Endothelial cell of umbilical vein (primary cell): ENCODE measurements at regions not wholly inside any gene's neighbourhood (a gene's known extent, or its start where the extent isn't known, plus 50 kb on each side); places are given as distances from the start of the nearest gene placed in this dataset.
"Not testable (repeated sequence)": the region's sequence is repeated elsewhere in the genome, so short reads cannot be mapped to it uniquely, and the experiment has no call there.

Experiments
- BruUV-seq: library from RNA; stranded (reverse); fragments of 400-500 nt; replicated peaks from 2 replicates; lab custom pipeline; 2021; lab: Mats Ljungman, UMichigan
- CTCF ChIA-PET: fragments of 300-600, 350-600 bp; sonication (Branson Sonifier 250); formaldehyde crosslinking; loops from one replicate; lab custom pipeline; 2021; ENCODE audit warnings: antibody characterized with exemption, inconsistent platforms; lab: Charles Lee
- POLR2A ChIA-PET: fragments of 300-600, 350-600 bp; sonication (Branson Sonifier 250); formaldehyde crosslinking; loops from one replicate; lab custom pipeline; 2021; ENCODE audit warnings: antibody characterized with exemption, inconsistent platforms; lab: Charles Lee
- DNase-seq: peaks from one replicate; pipeline ENCODE4 v3.0.0-alpha.2; 2011; ENCODE audit warnings: low read depth, low spot score
- FAIRE-seq: peaks from 2 replicates; lab custom pipeline; 2011; peaks lifted over from hg19 to GRCh38; lab: Jason Lieb, UNC
- H2AFZ ChIP-seq: 2 replicates; pipeline ENCODE4 v1.6.0; 2012; ENCODE audit warnings: low read depth, low read length, control low read depth, inconsistent platforms
- H3K27ac ChIP-seq: 2 replicates; pipeline ENCODE4 v1.5.1; 2011; ENCODE audit warnings: low read depth, mild to moderate bottlenecking, control low read depth, low read length, moderate library complexity; ENCODE audit not compliant: insufficient read depth
- H3K27me3 ChIP-seq, 2 experiments: 2 replicates each; pipeline versions ENCODE4 v1.6.0 to v1.6.1; 2011; ENCODE audit warnings: low read length in 2 of 2, mixed read lengths in 1 of 2; ENCODE audit not compliant: control insufficient read depth in 2 of 2, insufficient read depth in 2 of 2
- H3K36me3 ChIP-seq, 2 experiments: 2 replicates in 1 of 2; 3 replicates in 1 of 2; pipeline ENCODE4 v1.5.1; 2011; ENCODE audit warnings: low read length in 2 of 2, mild to moderate bottlenecking in 1 of 2, moderate library complexity in 1 of 2; ENCODE audit not compliant: control insufficient read depth in 2 of 2, insufficient read depth in 2 of 2; ENCODE audit errors: extremely low read depth in 1 of 2
- H3K4me1 ChIP-seq: 3 replicates; pipeline ENCODE4 v1.5.1; 2011; ENCODE audit warnings: mild to moderate bottlenecking, low read length; ENCODE audit not compliant: control insufficient read depth, insufficient read depth; ENCODE audit errors: extremely low read depth
- H3K4me2 ChIP-seq: 2 replicates; pipeline ENCODE4 v1.6.1; 2011; ENCODE audit warnings: low read length, control low read depth, mixed read lengths; ENCODE audit not compliant: insufficient read depth
- H3K4me3 ChIP-seq, 3 experiments: fragments of 200-600 bp in 1 of 3; sonication (generic), shearing (Covaris generic) in 1 of 3; replicated peaks in 1 of 3; 2 replicates each; pipeline ENCODE4 v1.5.1; 2011 to 2016; ENCODE audit warnings: control low read depth in 3 of 3, low read length in 3 of 3, mild to moderate bottlenecking in 2 of 3, inconsistent platforms in 1 of 3, low read depth in 1 of 3, moderate library complexity in 1 of 3; ENCODE audit not compliant: insufficient read depth in 1 of 3
- H3K79me2 ChIP-seq: 2 replicates; pipeline ENCODE4 v1.6.0; 2012; ENCODE audit warnings: low read length, inconsistent platforms; ENCODE audit not compliant: control insufficient read depth, insufficient read depth
- H3K9ac ChIP-seq: replicated peaks from 2 replicates; pipeline ENCODE3; 2011; ENCODE audit warnings: low read length, control low read depth; ENCODE audit not compliant: insufficient read depth; ENCODE audit errors: extremely low read depth
- H3K9me1 ChIP-seq: replicated peaks from 3 replicates; pipeline ENCODE4 v1.6.0; 2011; ENCODE audit warnings: mild to moderate bottlenecking, low read length; ENCODE audit not compliant: control insufficient read depth, insufficient read depth; ENCODE audit errors: extremely low read depth
- H3K9me3 ChIP-seq: replicated peaks from 2 replicates; pipeline ENCODE4 v1.5.1; 2012; ENCODE audit warnings: low read length, inconsistent platforms; ENCODE audit not compliant: control insufficient read depth, insufficient read depth
- H4K20me1 ChIP-seq: replicated peaks from 2 replicates; pipeline ENCODE3; 2011; ENCODE audit warnings: mild to moderate bottlenecking, low read length; ENCODE audit not compliant: control insufficient read depth, insufficient read depth; ENCODE audit errors: extremely low read depth
- EZH2 ChIP-seq: IDR thresholded peaks from 2 replicates; pipeline ENCODE4 v1.6.1; 2012; ENCODE audit warnings: borderline replicate concordance, low read depth, mild to moderate bottlenecking, moderate library complexity, low read length, inconsistent platforms; ENCODE audit not compliant: severe bottlenecking
- FOS ChIP-seq: IDR thresholded peaks from 2 replicates; pipeline ENCODE4 v1.6.1; 2011; ENCODE audit warnings: mild to moderate bottlenecking, low read length, moderate library complexity, borderline replicate concordance; ENCODE audit not compliant: insufficient read depth
- GATA2 ChIP-seq: IDR thresholded peaks from 2 replicates; pipeline ENCODE4 v1.7.0; 2011; ENCODE audit warnings: low read depth, mild to moderate bottlenecking, moderate library complexity, mixed read lengths, low read length; ENCODE audit not compliant: insufficient read length, insufficient read depth
- JUN ChIP-seq: IDR thresholded peaks from 2 replicates; pipeline ENCODE4 v1.6.1; 2011; ENCODE audit warnings: borderline replicate concordance, low read depth; ENCODE audit not compliant: insufficient read length, insufficient read depth
- MYC ChIP-seq: IDR thresholded peaks from one replicate; pipeline ENCODE4 v1.6.1; 2011; ENCODE audit warnings: mild to moderate bottlenecking, low read depth, low read length
- POLR2A ChIP-seq: IDR thresholded peaks from 2 replicates; pipeline ENCODE4 v1.6.1; 2012; ENCODE audit warnings: low read depth, mild to moderate bottlenecking, control low read depth, low read length
- POLR2AphosphoS5 ChIP-seq: IDR thresholded peaks from 2 replicates; pipeline ENCODE4 v1.6.1; 2012; ENCODE audit warnings: low read depth, mild to moderate bottlenecking, control low read depth, low read length, moderate library complexity; ENCODE audit not compliant: insufficient read depth
- dilution Hi-C: fragments of 300-500 bp; cut with MboI; formaldehyde crosslinking; loops from one replicate; pipeline ENCODE4 v1.15.0; 2019; ENCODE audit warnings: low sequenced_read_pairs; ENCODE audit not compliant: extremely low pct_ligation_motif_present
- intact Hi-C: fragments of 100-400 bp; cut with micrococcal nuclease; formaldehyde crosslinking; loops from one replicate; pipeline ENCODE4 v1.10.0; 2022
- TF ChIP-seq, protein P1 (sequence below): IDR thresholded peaks from 2 replicates; pipeline ENCODE4 v1.6.1; 2011; ENCODE audit not compliant: insufficient read depth, insufficient read length
- TF ChIP-seq, protein P2 (sequence below), 2 donors: IDR thresholded peaks; 1 replicate in 1 of 2; 2 replicates in 1 of 2; pipeline ENCODE4 v1.5.1; 2011; ENCODE audit warnings: low read length in 2 of 2, mild to moderate bottlenecking in 2 of 2, moderate library complexity in 2 of 2, control low read depth in 1 of 2, inconsistent platforms in 1 of 2, low read depth in 1 of 2; ENCODE audit not compliant: insufficient read depth in 1 of 2; ENCODE audit errors: extremely low read depth in 1 of 2

DNA sequence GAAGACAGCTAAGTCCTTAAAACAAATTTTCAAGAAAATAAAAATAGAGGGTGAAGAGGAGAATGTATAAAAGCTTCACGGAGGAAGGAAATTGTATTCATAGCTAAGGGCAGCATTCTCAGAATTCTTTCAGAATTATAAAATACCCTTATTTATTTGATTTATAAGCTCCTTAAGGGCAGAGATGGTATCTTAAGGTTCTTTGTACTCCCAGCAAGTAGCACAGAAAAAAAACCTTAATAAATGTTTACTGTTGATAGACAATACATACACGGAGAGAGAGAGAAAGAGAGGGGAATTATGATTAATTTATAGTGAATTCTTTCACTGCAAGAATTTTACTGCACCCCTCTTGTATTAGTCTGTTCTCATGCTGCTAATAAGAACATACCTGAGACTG is 375.6 kb upstream of the CCDC54 start:
- TF ChIP-seq POLR2AphosphoS5, result no peak
- TF ChIP-seq, protein P1, sequence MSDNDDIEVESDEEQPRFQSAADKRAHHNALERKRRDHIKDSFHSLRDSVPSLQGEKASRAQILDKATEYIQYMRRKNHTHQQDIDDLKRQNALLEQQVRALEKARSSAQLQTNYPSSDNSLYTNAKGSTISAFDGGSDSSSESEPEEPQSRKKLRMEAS, result no peak
- TF ChIP-seq GATA2, result no peak
- TF ChIP-seq MYC, result no peak
- TF ChIP-seq FOS, result no peak
- TF ChIP-seq POLR2A, result no peak
- TF ChIP-seq, protein P2, sequence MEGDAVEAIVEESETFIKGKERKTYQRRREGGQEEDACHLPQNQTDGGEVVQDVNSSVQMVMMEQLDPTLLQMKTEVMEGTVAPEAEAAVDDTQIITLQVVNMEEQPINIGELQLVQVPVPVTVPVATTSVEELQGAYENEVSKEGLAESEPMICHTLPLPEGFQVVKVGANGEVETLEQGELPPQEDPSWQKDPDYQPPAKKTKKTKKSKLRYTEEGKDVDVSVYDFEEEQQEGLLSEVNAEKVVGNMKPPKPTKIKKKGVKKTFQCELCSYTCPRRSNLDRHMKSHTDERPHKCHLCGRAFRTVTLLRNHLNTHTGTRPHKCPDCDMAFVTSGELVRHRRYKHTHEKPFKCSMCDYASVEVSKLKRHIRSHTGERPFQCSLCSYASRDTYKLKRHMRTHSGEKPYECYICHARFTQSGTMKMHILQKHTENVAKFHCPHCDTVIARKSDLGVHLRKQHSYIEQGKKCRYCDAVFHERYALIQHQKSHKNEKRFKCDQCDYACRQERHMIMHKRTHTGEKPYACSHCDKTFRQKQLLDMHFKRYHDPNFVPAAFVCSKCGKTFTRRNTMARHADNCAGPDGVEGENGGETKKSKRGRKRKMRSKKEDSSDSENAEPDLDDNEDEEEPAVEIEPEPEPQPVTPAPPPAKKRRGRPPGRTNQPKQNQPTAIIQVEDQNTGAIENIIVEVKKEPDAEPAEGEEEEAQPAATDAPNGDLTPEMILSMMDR (IDR thresholded peaks at IDR 0.05; ENCODE audit: extremely low read depth in 1 of 2, insufficient read depth in 1 of 2, low read depth in 1 of 2, low read length in 2 of 2), result no peak
- no peak for TF ChIP-seq EZH2
- TF ChIP-seq JUN, result no peak
- Histone ChIP-seq H3K4me2 (no peak overlapping the region), H4K20me1 (no peaks in the 10 kb centered on the region), H3K27me3 (no peaks in the 10 kb centered on the region), H3K4me1 (no peaks in the 10 kb centered on the region), H3K36me3 (no peaks in the 10 kb centered on the region), H2AFZ (no peak overlapping the region), H3K9me3 (no peaks in the 10 kb centered on the region), H3K9ac (no peak overlapping the region), H3K27ac (no peak overlapping the region), H3K79me2 (no peaks in the 10 kb centered on the region), H3K9me1 (no peaks in the 10 kb centered on the region), H3K4me3 (no peak overlapping the region)
- FAIRE-seq (no peak), DNase-seq (no peak)
- no TSS peak for BruUV-seq
- ChIA-PET POLR2A (no interaction called here), CTCF (interaction anchor here (1.3 to 2.0 kb wide), 2 partner anchors 11 to 63 kb away, joined by 4 to 5 read pairs; no protein-coding TSS in a partner anchor)
- intact Hi-C loops (no loop called here), dilution Hi-C loops (no loop called here)

DNA sequence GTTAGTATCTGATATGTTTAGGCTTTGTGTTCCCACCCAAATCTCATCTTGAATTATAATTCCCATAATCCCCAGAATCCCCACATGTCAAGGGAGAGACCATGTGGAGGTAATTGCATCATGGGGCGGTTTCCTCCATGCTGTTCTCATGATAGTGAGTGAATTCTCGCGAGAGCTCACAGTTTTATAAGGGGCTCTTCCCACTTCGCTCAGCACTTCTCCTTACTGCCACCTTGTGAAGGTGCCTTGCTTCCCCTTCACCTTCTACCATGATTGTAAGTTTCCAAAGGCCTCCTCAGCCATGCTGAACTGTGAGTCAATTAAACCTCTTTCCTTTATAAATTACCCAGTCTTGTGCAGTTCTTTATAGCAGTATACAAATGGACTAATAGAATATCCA is 371.9 kb upstream of the CCDC54 start:
- DNase-seq, intact Hi-C loops, dilution Hi-C loops, H3K4me1 ChIP-seq, H4K20me1 ChIP-seq, H3K36me3 ChIP-seq, H3K4me3 ChIP-seq, BruUV-seq, H3K9ac ChIP-seq, H2AFZ ChIP-seq, H3K4me2 ChIP-seq, H3K79me2 ChIP-seq, POLR2A ChIA-PET, H3K9me1 ChIP-seq, H3K27me3 ChIP-seq, H3K9me3 ChIP-seq, CTCF ChIA-PET, H3K27ac ChIP-seq, FAIRE-seq: not testable (repeated sequence)
